OCI-LY7 (cell line): ENCODE measurements at regions not wholly inside any gene's neighbourhood (a gene's known extent, or its start where the extent isn't known, plus 50 kb on each side); places are given as distances from the start of the nearest gene placed in this dataset.

Source experiments
- CTCF ChIP-seq: fragments of 200-600 bp; sonication (generic); conservative IDR thresholded peaks from 2 replicates; pipeline ENCODE4 v1.5.1; 2014; ENCODE audit warnings: mild to moderate bottlenecking, antibody characterized with exemption, low read length, moderate library complexity, mixed read lengths
- EZH2phosphoT487 ChIP-seq: fragments of 200-600 bp; sonication (generic); IDR thresholded peaks from 2 replicates; pipeline ENCODE4 v1.6.1; 2018; ENCODE audit warnings: low read depth, borderline replicate concordance, mild to moderate bottlenecking, mixed run types, antibody characterized with exemption, low read length, moderate library complexity, mixed read lengths

DNA sequence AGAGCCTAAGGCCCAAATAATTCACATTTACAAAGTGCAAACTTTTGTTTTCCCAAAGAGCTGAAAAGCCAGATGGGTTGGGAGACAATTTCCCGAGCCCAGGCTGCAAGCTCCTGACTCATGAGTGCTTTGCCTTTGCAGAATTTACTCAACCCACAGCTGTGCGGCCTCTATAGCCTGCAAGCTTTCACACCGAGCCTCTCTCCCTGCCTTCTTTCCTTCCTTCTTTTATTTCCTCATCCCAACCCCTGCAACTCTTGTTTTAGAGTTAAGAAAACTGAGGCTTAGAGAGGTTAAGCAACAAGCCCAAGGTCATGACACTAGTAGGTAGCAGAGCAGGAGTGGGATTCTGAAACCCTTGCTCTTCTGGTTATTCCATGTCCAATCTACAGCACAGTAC is 203.0 kb upstream of the GPR26 start:
- TF ChIP-seq CTCF (no peak), EZH2phosphoT487 (no peak)
